ENCODE measurements at regions not wholly inside any gene's neighbourhood (a gene's known extent, or its start where the extent isn't known, plus 50 kb on each side); places are given as distances from the start of the nearest gene placed in this dataset.

GRCh38 chr10:84683980-84684740 lies 355.8 kb downstream of the CCSER2 start:
- TF ChIP-seq CTCF (IDR thresholded peaks at IDR 0.05) (no peak), POLR2A (IDR thresholded peaks at IDR 0.05) (no peak), POLR2AphosphoS5 (IDR thresholded peaks at IDR 0.05) (no peak), EP300 (IDR thresholded peaks at IDR 0.05) (no peak)
